ENCODE measurements at regions not wholly inside any gene's neighbourhood (a gene's known extent, or its start where the extent isn't known, plus 50 kb on each side); places are given as distances from the start of the nearest gene placed in this dataset.

GRCh38 chr4:79181190-79181589 lies 144.7 kb downstream of the NAA11 start (continued):
- peak; percentile 61 for TF ChIP-seq REST (IDR thresholded peaks at IDR 0.05; ENCODE audit: borderline replicate concordance)
- TF ChIP-seq REST (CRISPR knock-in tag; IDR thresholded peaks at IDR 0.05; ENCODE audit: low read depth), result no peak
- TF ChIP-seq SPI1 (IDR thresholded peaks at IDR 0.05; ENCODE audit: borderline replicate concordance, low read depth, low read length), result peak; percentile 52; the same call in 1 of the 2 replicates
- TF ChIP-seq, protein P1, sequence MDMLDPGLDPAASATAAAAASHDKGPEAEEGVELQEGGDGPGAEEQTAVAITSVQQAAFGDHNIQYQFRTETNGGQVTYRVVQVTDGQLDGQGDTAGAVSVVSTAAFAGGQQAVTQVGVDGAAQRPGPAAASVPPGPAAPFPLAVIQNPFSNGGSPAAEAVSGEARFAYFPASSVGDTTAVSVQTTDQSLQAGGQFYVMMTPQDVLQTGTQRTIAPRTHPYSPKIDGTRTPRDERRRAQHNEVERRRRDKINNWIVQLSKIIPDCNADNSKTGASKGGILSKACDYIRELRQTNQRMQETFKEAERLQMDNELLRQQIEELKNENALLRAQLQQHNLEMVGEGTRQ (CRISPR knock-in tag; IDR thresholded peaks at IDR 0.05), result peak; percentile 24; the same call in 1 of the 2 replicates
- TF ChIP-seq FOXJ2 (tag; IDR thresholded peaks at IDR 0.05), result no peak
- peak; percentile 82; the same call in 1 of the 2 replicates for TF ChIP-seq KLF13 (tag; IDR thresholded peaks at IDR 0.05; ENCODE audit: borderline replicate concordance, low read depth)
- peak; percentile 17; the same call in 1 of the 2 replicates for TF ChIP-seq RAD51 (IDR thresholded peaks at IDR 0.05; ENCODE audit: borderline replicate concordance, low read depth)
- TF ChIP-seq KAT8 (IDR thresholded peaks at IDR 0.05; ENCODE audit: low read depth), result no peak
- TF ChIP-seq HMGN3 (IDR thresholded peaks at IDR 0.05; ENCODE audit: borderline replicate concordance, extremely low read depth, insufficient read length, low read depth, low read length), result no peak
- no peak for TF ChIP-seq ZSCAN29 (IDR thresholded peaks at IDR 0.05)

Data from K562 (cell line).